ENCODE measurements at regions not wholly inside any gene's neighbourhood (a gene's known extent, or its start where the extent isn't known, plus 50 kb on each side); places are given as distances from the start of the nearest gene placed in this dataset.

DNA sequence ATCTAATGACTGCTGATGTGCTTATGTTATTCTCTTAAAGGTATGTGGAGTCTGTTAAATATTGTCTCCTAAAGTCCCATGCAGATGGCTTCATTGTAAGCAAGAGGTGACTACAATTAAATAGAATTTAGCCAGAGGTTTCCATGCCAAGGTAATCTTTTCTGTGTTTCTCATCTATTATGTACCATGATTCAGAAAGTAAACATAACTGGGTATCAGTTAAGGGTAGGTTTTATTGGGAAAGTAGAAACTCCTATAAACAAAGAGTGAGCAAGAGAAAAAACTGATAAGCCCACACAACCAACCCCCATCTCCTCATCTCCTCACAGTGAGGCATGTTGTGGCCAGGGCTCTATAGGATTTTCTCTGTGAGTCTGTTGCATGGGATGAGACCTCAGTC, 611.7 kb downstream of the SNAPC1 start:
- DNase-seq (ENCODE audit: low spot score), result no peak
- Histone ChIP-seq H3K9ac (ENCODE audit: insufficient read depth, low read depth, low read length) (no peak overlapping the region), H3K4me2 (ENCODE audit: low read depth, low read length) (no peak overlapping the region), H3K4me1 (ENCODE audit: insufficient read depth, low read length) (no peaks in the 10 kb centered on the region), H3K79me2 (ENCODE audit: insufficient read depth, low read length) (no peaks in the 10 kb centered on the region), H3K36me3 (replicated peaks in 1 of 2; ENCODE audit: control insufficient read depth in 1 of 2, insufficient read depth in 2 of 2, low read length in 2 of 2) (no peaks in the 10 kb centered on the region), H2AFZ (ENCODE audit: low read length) (no peak overlapping the region), H3K27ac (ENCODE audit: extremely low read length, insufficient read depth, low read length) (no peak overlapping the region), H3K9me3 (ENCODE audit: low read length) (peaks cover 21% of the 10 kb centered on the region), H3K4me3 (replicated peaks in 1 of 3; ENCODE audit: insufficient read depth in 1 of 3, low read depth in 2 of 3, low read length in 3 of 3) (no peak overlapping the region), H3K27me3 (ENCODE audit: control insufficient read depth in 1 of 2, insufficient read depth in 2 of 2, low read length in 2 of 2) (no peaks in the 10 kb centered on the region), H4K20me1 (ENCODE audit: insufficient read depth, low read length) (no peaks in the 10 kb centered on the region)
- CTCF ChIA-PET (ENCODE audit: low intra/inter-chr PET ratio, low total read pairs), result no interaction called here
- intact Hi-C loops (cut with micrococcal nuclease; ENCODE audit: unreplicated experiment), result no loop called here
- TF ChIP-seq RCOR2 (CRISPR knock-in tag; IDR thresholded peaks at IDR 0.05) (no peak), ZNF558 (CRISPR knock-in tag; IDR thresholded peaks at IDR 0.05; ENCODE audit: borderline replicate concordance) (no peak), ZNF839 (CRISPR knock-in tag; IDR thresholded peaks at IDR 0.05; ENCODE audit: borderline replicate concordance) (no peak), NFYB (CRISPR knock-in tag; IDR thresholded peaks at IDR 0.05) (no peak), ZNF660 (CRISPR knock-in tag; IDR thresholded peaks at IDR 0.05; ENCODE audit: borderline replicate concordance, low read depth) (no peak), ZNF619 (CRISPR knock-in tag; IDR thresholded peaks at IDR 0.05) (no peak), YY1 (IDR thresholded peaks at IDR 0.05; ENCODE audit: insufficient read depth, insufficient replicate concordance, low read depth, low read length) (no peak), ZNF44 (CRISPR knock-in tag; IDR thresholded peaks at IDR 0.05) (no peak)
- TF ChIP-seq, protein P1, sequence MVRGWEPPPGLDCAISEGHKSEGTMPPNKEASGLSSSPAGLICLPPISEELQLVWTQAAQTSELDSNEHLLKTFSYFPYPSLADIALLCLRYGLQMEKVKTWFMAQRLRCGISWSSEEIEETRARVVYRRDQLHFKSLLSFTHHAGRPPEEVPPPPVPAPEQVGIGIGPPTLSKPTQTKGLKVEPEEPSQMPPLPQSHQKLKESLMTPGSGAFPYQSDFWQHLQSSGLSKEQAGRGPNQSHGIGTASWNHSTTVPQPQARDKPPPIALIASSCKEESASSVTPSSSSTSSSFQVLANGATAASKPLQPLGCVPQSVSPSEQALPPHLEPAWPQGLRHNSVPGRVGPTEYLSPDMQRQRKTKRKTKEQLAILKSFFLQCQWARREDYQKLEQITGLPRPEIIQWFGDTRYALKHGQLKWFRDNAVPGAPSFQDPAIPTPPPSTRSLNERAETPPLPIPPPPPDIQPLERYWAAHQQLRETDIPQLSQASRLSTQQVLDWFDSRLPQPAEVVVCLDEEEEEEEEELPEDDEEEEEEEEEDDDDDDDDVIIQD (CRISPR knock-in tag; IDR thresholded peaks at IDR 0.05; ENCODE audit: low read depth), result no peak
- POLR2A ChIA-PET, result no interaction called here
- ATAC-seq, result no peak
- no peak for FAIRE-seq
- in situ Hi-C loops (cut with HindIII; ENCODE audit: extremely low pct_ligation_motif_present, low pct_unique_long_range_greater_than_20kb), result no loop called here
- BruUV-seq (replicated peaks), result no TSS peak

- DNase-seq (ENCODE audit: low spot score) (no peak), FAIRE-seq (no peak), ATAC-seq (no peak)
- Histone ChIP-seq H3K79me2 (ENCODE audit: insufficient read depth, low read length) (no peaks in the 10 kb centered on the region), H3K4me2 (ENCODE audit: low read depth, low read length) (no peak overlapping the region), H3K27me3 (ENCODE audit: control insufficient read depth in 1 of 2, insufficient read depth in 2 of 2, low read length in 2 of 2) (no peaks in the 10 kb centered on the region), H4K20me1 (ENCODE audit: insufficient read depth, low read length) (no peaks in the 10 kb centered on the region), H3K36me3 (replicated peaks in 1 of 2; ENCODE audit: control insufficient read depth in 1 of 2, insufficient read depth in 2 of 2, low read length in 2 of 2) (no peaks in the 10 kb centered on the region), H3K4me3 (replicated peaks in 1 of 3; ENCODE audit: insufficient read depth in 1 of 3, low read depth in 2 of 3, low read length in 3 of 3) (no peak overlapping the region), H3K9me3 (ENCODE audit: low read length) (peaks cover 33% of the 10 kb centered on the region), H3K27ac (ENCODE audit: extremely low read length, insufficient read depth, low read length) (no peak overlapping the region), H3K9ac (ENCODE audit: insufficient read depth, low read depth, low read length) (no peak overlapping the region), H2AFZ (ENCODE audit: low read length) (no peak overlapping the region), H3K4me1 (ENCODE audit: insufficient read depth, low read length) (no peaks in the 10 kb centered on the region)
- WGBS (ENCODE audit: low lambda C conversion rate), result 0% methylated on average over 2 of the region's 2 CpGs
- POLR2A ChIA-PET, result no interaction called here
- CTCF ChIA-PET (ENCODE audit: low intra/inter-chr PET ratio, low total read pairs), result no interaction called here
- no TSS peak for BruUV-seq (replicated peaks)
- in situ Hi-C loops (cut with HindIII; ENCODE audit: extremely low pct_ligation_motif_present, low pct_unique_long_range_greater_than_20kb) (no loop called here), intact Hi-C loops (cut with micrococcal nuclease; ENCODE audit: unreplicated experiment) (no loop called here)
- TF ChIP-seq IRF1 (CRISPR knock-in tag; IDR thresholded peaks at IDR 0.05; ENCODE audit: low read depth) (no peak), IRX3 (CRISPR knock-in tag; IDR thresholded peaks at IDR 0.05; ENCODE audit: borderline replicate concordance, low read depth) (no peak), ZFP82 (CRISPR knock-in tag; IDR thresholded peaks at IDR 0.05; ENCODE audit: borderline replicate concordance) (no peak), ZHX1 (CRISPR knock-in tag; IDR thresholded peaks at IDR 0.05; ENCODE audit: low read depth) (no peak), ZNF121 (CRISPR knock-in tag; IDR thresholded peaks at IDR 0.05) (no peak), SMAD3 (CRISPR knock-in tag; IDR thresholded peaks at IDR 0.05) (no peak), JDP2 (CRISPR knock-in tag; IDR thresholded peaks at IDR 0.05; ENCODE audit: borderline replicate concordance) (no peak)
These were observed 615.8 kb downstream of the SNAPC1 start for GRCh38 chr14:62378057-62378456.

Measured in HepG2 (cell line).